Fibroblast of peridontal ligament (primary cell): ENCODE measurements at regions not wholly inside any gene's neighbourhood (a gene's known extent, or its start where the extent isn't known, plus 50 kb on each side); places are given as distances from the start of the nearest gene placed in this dataset.
"Not testable (repeated sequence)": the region's sequence is repeated elsewhere in the genome, so short reads cannot be mapped to it uniquely, and the experiment has no call there.

Source experiments
- DNase-seq: peaks from one replicate; pipeline ENCODE4 v3.0.0-alpha.2; 2010; ENCODE audit errors: extremely low read depth

- DNase-seq: not testable (repeated sequence)
Measured at GRCh38 chr21:25531538-25532250, 75.6 kb downstream of the MRPL39 start.

DNA sequence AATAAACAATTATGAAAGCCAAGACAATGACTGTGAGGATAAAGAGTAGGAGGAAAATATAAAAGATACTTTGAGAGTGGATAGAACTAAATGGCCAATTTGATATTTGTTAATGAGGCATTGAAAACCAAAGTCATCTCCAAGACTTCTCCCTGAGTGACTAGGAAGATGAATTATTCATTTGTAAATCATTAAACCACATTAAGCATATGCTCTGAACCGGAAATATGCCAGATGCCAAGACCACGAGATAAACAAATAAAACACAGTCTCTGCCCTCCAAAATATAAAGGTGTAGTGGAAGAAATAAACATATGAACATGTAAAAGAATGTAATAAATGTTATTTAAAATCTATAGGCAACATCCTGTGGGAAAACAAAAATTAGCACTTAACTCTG is 78.8 kb downstream of the MRPL39 start:
- no peak for DNase-seq

GRCh38 chr21:25518491-25518911 is 88.8 kb downstream of the MRPL39 start:
- no peak for DNase-seq

GRCh38 chr21:25515484-25516405 is 91.5 kb downstream of the MRPL39 start:
- DNase-seq: peak; percentile 85

DNA sequence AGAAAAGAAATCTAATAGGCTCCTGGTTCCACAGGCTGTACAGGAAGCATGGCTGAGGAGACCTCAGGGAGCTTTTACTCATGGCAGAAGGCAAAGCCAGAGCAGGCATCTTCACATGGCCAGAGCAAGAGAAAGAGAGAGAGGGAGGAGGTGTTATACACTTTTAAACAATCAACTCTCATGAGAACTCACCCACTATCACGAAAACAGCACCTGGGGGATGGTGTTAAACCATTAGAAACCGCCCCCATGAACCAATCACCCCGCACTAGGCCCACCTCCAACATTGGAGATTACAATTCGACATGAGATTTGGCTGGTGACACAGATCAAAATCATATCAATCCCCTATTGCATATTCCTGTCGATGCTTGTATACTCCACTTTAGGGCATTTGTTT is 93.5 kb downstream of the MRPL39 start:
- no peak for DNase-seq

GRCh38 chr21:25512095-25513081 is 94.9 kb downstream of the MRPL39 start:
- DNase-seq: no peak

GRCh38 chr21:25509862-25510261 is 97.4 kb downstream of the MRPL39 start:
- DNase-seq: no peak

DNA sequence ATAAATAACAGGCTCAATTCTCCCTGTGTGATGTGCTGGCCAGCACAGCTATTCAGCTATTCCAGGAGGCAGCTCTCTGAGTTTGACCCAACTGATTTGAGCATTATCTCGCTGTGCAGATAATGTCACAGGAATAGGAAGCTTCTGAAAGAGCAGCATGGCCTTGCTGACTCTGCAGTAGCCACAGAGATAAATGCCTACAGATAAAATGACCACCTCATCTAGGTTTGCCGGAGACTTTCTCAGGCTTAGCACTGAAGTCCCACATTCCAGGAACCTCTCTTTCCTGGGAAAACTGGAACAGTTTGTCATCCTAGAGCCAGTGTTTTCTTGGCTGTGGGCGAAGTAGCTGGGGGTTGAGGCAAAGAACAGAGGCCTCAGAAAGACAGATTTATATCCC is 98.9 kb downstream of the MRPL39 start:
- no peak for DNase-seq

DNA sequence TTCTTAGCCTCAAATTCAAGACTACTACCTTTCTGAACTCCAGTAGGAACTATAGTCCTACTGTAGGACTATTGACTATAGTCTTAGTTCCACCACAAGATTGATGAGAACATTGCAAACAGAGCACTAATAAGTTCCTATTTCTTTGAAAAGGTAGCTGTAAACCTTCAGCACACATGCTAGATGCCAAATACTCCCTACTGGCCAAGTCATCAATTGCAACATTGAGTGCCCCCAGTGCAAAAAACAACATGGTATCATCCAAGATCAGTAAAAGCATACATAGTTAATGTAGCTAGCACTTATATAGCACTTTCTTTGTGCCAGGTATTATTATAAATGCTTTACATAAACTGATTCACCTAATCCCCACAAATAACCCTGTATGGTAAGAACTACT is 99.8 kb downstream of the MRPL39 start:
- DNase-seq: peak; percentile 13

- peak; percentile 92 for DNase-seq
Measured at GRCh38 chr21:25506887-25507286, 100.4 kb downstream of the MRPL39 start.

- no peak for DNase-seq
Measured at GRCh38 chr21:25506261-25506660, 101.0 kb downstream of the MRPL39 start.

DNA sequence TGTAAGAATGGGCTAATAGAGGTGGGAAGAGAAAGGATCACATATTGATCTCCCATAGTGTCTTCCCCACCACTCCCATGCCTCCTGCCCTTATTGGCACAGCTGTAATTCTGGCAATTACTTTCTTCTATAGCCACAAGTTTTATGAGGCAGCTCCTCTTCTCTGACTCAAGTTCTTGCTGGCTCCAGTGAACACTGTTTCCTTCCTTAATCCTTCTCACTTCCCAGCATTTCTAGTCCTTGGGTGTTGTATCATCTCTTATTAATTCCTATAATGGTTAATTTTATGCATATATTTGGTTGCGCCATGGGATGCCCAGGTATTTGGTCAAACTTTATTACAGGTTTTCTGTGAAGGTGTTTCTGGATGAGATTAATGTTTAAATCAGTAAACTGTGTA is 103.3 kb downstream of the MRPL39 start:
- no peak for DNase-seq

- peak; percentile 18 for DNase-seq
Measured at GRCh38 chr21:25501996-25502665, 105.2 kb downstream of the MRPL39 start.

GRCh38 chr21:25501462-25501861 is 105.8 kb downstream of the MRPL39 start:
- peak; percentile 8 for DNase-seq

- no peak for DNase-seq
Measured at GRCh38 chr21:25500598-25500997, 106.7 kb downstream of the MRPL39 start.

- DNase-seq: peak; percentile 97
Measured at GRCh38 chr21:25496825-25497482, 110.3 kb downstream of the MRPL39 start.

- DNase-seq: no peak
Measured at GRCh38 chr21:25494804-25495203, 112.5 kb downstream of the MRPL39 start.

DNA sequence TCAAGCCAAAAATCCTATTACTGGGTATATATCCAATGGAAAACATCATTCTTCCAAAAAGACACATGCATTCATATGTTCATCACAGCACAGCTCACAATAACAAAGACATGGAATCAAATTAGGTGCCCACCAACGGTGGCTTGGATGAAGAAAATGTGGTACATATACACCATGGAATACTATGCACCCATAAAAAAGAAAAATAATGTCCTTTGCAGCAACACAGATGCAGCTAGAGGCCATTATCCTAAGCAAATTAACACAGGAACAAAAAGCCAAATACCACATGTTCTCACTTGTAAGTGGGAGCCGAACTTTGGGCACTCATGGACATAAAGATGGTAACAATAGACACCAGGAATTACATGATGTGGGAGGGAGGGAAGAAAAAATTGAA is 113.6 kb downstream of the MRPL39 start:
- DNase-seq: no peak

GRCh38 chr21:25491267-25491666 is 116.0 kb downstream of the MRPL39 start:
- no peak for DNase-seq

DNA sequence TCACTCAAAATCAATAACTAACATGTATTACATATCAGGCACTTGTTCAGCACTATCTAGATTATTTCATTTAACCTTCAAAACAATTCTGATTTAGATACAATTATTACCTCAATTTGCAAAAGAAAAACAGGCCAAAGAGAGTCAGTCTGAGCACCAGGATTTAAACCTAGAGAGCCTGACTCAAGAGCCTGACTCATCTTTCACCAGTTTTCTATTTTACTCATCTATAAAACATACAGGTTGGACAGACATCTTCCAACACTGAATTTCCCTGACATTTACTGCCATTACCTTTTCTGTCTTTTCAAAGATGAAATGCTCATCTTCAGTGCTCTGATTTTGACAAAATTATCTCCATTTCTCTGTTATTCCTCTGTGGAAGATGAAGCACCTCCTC is 116.5 kb downstream of the MRPL39 start:
- no peak for DNase-seq

GRCh38 chr21:25489673-25490072 is 117.6 kb downstream of the MRPL39 start:
- DNase-seq: no peak
